B cell (primary cell): ENCODE measurements at regions not wholly inside any gene's neighbourhood (a gene's known extent, or its start where the extent isn't known, plus 50 kb on each side); places are given as distances from the start of the nearest gene placed in this dataset.

Experiments used
- CTCF ChIP-seq: fragments of 200-600 bp; IDR thresholded peaks from one replicate; pipeline ENCODE4 v1.8.0; 2022; ENCODE audit warnings: antibody characterized with exemption, mild to moderate bottlenecking
- EZH2 ChIP-seq: IDR thresholded peaks from 2 replicates; pipeline ENCODE4 v1.6.1; 2012; ENCODE audit warnings: borderline replicate concordance, low read depth, mild to moderate bottlenecking, moderate library complexity, low read length; ENCODE audit not compliant: insufficient read depth, poor library complexity, severe bottlenecking

- TF ChIP-seq CTCF (no peak), EZH2 (no peak)
These were observed 364.6 kb downstream of the ADGRL2 start for GRCh38 chr1:82165304-82165703.
